Cardiac septum (tissue), 1 donor: ENCODE measurements at regions not wholly inside any gene's neighbourhood (a gene's known extent, or its start where the extent isn't known, plus 50 kb on each side); places are given as distances from the start of the nearest gene placed in this dataset.

Experiments used
- DNase-seq: peaks from one replicate; pipeline ENCODE4 v3.0.0-alpha.2; 2020; ENCODE audit warnings: low spot score
- intact Hi-C: fragments of 100-400 bp; cut with DNase I; formaldehyde crosslinking; loops from one replicate; pipeline ENCODE4 v1.14.0; 2022
- donor health status: DM: no; HTN: no; CAD: no.

DNA sequence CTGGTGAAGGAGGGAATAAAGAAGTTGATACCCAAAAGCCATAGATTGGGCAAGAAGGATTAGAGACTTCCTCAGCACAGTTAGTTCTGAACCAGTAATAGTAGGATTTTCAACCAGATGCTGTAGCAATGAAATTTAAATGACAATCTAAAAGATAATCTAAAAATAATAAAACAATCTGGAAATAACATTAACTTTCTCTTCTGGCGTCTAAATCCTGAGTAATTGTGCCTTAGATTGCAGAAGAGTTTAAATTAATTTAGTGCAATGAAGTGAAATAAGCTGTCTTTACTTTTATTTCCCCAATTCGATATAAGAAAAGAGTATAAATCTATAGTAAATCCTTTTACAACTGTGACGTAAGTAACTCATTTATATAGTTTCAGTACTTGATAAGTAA, 186.8 kb upstream of the DOK6 start:
- intact Hi-C loops: no loop called here
- DNase-seq: no peak

- DNase-seq: no peak
- intact Hi-C loops: no loop called here
Observed at GRCh38 chr18:69215161-69215560, 185.5 kb upstream of the DOK6 start.

GRCh38 chr18:69216321-69216720, 184.4 kb upstream of the DOK6 start:
- no peak for DNase-seq
- intact Hi-C loops: no loop called here

DNA sequence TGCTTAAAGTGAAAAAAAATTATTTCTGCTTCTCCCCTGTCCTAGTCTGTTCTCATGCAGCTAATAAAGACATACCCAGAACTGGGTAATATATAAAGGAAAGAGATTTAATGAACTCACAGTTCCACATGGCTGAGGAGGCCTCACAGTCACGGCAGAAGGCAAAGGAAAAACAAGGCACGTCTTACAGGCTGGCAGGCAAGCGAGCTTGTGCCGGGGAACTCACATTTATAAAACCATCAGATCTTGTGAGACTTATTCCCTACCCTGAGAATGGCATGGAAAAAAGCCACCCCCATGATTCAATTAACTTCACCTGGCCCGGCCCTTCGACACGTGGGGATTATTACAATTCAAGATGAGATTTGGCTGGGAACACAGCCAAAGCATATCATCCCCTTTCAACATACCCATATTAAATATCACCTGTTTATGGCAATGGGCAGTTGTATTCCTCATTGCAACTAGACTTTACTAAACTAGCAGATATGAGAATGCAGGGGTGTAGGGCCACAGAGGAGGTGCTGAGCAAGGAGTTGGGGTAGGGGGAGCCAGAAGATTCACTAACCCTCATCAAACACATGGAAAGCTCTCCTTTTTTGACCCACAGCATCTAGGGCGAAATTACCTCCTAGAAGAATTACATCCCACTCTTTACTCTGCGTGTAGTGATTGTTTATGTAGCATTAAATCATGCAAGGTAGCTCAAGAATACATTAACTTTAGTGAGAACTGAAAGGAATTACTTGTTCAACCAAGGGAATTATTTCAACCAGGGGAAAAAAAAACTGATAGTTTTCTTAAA, 183.3 kb upstream of the DOK6 start:
- no peak for DNase-seq
- intact Hi-C loops: no loop called here

DNA sequence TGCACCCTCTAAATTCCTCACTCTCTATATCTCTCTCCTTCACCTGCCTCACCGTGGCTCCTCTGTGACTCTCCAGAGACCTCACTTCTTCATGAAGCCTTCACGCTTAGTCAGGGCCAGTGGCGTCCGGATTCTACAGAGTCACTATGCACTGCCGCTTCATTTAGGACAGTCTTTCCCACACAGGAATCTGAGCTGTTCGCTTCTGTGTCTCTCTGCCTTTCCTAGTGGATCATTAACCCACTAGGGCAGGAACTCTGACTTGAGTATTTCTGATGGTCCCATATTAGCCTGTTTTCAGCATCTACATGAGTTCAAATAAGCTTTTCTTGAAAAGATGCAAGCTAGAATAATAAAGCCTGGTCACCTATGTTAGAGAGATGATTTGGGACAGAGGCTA, 180.2 kb upstream of the DOK6 start:
- no peak for DNase-seq
- intact Hi-C loops: no loop called here

DNA sequence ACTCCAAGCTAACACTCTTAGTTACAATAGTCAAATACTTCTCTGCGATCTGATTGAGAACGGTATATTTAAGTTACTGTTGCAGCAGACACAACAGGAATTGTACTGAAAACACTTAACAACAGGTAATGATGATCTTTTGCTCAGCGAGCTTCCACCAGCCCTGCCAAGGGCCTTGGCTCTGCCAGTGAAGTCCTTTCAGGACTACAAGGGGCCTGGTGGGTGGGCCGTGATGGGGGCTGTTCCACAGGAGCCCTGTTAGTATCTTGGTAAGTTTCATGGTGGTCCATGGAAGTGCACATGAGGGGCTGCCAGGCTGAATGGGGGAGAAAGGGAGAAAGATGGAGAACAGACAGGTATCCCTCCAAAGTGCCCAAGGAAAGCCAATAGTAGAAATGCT, 178.6 kb upstream of the DOK6 start:
- intact Hi-C loops: no loop called here
- no peak for DNase-seq

DNA sequence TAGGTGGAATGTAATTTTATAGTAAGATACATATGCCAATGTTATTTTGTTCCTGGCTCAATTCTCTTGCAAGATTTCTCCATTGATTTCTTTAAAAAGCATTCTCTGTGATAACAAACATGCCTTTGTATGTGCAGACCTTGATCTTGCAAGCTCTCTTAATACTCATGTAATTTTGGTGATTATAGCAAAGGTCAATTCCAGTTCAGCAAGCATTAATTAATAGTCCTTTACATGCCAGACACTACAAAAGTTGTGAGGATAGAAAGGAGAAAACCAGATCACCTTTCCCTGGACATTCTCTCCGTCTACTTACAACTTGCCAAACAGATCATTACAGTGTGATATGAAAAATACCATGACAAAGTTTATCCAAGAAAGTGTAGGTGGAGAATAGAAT, 173.7 kb upstream of the DOK6 start:
- intact Hi-C loops: no loop called here
- no peak for DNase-seq

DNA sequence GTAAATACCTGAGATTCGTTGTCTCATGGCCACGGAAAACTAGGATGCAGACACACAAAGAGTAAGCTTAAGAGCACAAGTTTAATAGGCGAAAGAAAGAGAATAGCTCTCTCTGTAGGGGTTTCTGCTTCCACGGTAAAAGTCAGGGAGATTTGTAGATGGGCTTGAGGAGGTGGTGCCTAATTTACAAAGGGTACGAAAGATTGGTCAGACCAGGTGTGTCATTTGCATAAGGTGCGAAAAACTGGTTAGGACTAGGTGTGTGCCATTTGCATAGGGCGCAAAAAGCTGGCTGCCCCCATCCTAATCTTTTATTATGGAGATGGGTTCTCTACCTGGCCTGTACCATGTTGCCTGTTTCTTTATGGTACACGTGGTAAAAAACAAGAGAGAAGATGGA, 170.5 kb upstream of the DOK6 start:
- intact Hi-C loops: no loop called here
- no peak for DNase-seq

DNA sequence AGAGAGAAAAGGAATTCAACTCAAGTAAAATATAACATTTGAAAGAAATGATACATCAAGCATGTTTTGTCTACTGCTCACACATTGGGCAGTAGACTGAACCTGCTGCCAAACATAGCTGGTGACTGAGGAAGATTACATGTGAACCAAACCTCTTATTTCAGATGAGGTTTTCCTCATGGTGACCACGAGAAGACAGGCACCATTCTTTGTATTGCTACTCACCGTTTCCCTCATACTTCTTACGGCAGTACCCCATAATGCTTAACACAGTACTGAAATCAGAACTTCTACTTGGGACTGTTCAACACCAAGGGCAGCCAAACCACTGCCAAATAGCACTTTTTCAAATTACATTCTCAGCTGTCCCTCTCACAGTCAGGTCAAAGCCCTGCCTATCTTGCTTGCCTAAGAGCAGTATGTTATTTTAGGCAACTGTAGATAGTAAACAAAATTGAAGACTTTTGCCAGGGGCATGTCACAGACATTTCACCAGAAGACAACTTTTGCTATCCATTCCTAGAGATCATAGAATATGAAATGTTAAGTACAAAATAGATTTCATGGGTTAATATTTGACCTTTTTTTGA, 167.1 kb upstream of the DOK6 start:
- DNase-seq: no peak
- intact Hi-C loops: no loop called here

GRCh38 chr18:69239849-69240674, 160.6 kb upstream of the DOK6 start:
- no peak for DNase-seq

GRCh38 chr18:69246027-69246426, 154.7 kb upstream of the DOK6 start:
- no peak for DNase-seq
- intact Hi-C loops: no loop called here

More at GRCh38 chr18:69239849-69240674, 160.6 kb upstream of the DOK6 start:
- intact Hi-C loops: no loop called here

GRCh38 chr18:69250305-69251151, 150.2 kb upstream of the DOK6 start:
- no peak for DNase-seq
- intact Hi-C loops: no loop called here

GRCh38 chr18:69257861-69258458, 142.7 kb upstream of the DOK6 start:
- DNase-seq: no peak
- intact Hi-C loops: no loop called here

GRCh38 chr18:69259282-69259681, 141.4 kb upstream of the DOK6 start:
- DNase-seq: no peak
- intact Hi-C loops: no loop called here

DNA sequence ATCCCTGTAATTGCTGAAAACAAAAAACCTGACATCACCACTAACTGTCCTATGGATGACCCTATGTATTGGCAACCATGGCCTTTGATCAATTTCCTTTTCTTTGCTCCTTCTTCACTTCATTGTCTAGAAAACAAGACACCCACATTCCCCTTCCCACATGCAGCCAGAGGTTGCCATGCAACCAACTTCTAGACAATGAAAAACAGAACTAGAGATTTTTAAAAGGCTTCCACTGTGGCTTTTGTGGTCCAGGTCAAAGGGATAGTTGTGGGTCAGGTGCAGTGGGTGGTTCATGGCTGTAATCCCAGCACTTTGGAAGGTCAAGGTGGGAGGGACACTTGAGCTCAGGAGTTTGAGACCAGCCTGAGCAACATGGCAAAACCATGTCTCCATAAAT, 139.3 kb upstream of the DOK6 start:
- intact Hi-C loops: no loop called here

GRCh38 chr18:69265656-69266055, 135.0 kb upstream of the DOK6 start:
- DNase-seq: no peak
- intact Hi-C loops: no loop called here

More for the DNA sequence above, 139.3 kb upstream of the DOK6 start:
- no peak for DNase-seq

- intact Hi-C loops: no loop called here
- no peak for DNase-seq
Observed at GRCh38 chr18:69267895-69268294, 132.8 kb upstream of the DOK6 start.

GRCh38 chr18:69282371-69282770, 118.3 kb upstream of the DOK6 start:
- no peak for DNase-seq
- intact Hi-C loops: no loop called here

DNA sequence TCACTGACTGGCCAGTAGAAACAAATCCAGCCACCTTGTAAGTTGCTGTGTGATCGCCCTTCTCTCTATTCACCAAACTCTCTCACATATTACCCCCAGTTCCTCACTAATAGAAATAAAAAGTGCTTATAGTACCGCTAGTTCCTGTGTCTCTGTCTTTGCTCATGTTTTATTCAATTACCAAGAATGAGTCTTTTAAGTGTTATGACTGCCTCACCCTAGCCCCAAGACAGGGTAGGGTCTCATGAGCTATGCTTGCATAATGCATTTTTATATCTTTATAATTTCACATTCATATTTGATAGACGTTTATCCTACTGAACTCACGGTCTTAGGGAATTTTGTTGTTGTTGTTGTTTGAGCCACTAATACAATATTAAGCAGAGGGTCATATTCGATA, 109.6 kb upstream of the DOK6 start:
- no peak for DNase-seq
- intact Hi-C loops: no loop called here
